Tibial nerve (tissue), 4 donors: ENCODE measurements at regions not wholly inside any gene's neighbourhood (a gene's known extent, or its start where the extent isn't known, plus 50 kb on each side); places are given as distances from the start of the nearest gene placed in this dataset.

Source experiments
- DNase-seq, 2 donors: peaks; one replicate each; pipeline ENCODE4 v3.0.0-alpha.2; 2019; ENCODE audit warnings: low spot score in 2 of 2
- H3K27ac ChIP-seq, 4 donors: fragments of 200-600 bp; sonication (generic) in 3 of 4; one replicate each; pipeline ENCODE4 v1.5.1; 2017 to 2019; ENCODE audit warnings: mild to moderate bottlenecking in 1 of 4
- H3K27me3 ChIP-seq, 2 donors: fragments of 200-600 bp; sonication (generic) in 1 of 2; one replicate each; pipeline versions ENCODE4 v1.5.1 to v1.6.0; 2017 to 2019
- H3K36me3 ChIP-seq, 3 donors: fragments of 200-600 bp; sonication (generic); one replicate each; pipeline ENCODE4 v1.5.1; 2018 to 2019
- H3K4me1 ChIP-seq, 4 donors: fragments of 200-600 bp; sonication (generic) in 3 of 4; one replicate each; pipeline ENCODE4 v1.5.1; 2017 to 2019
- H3K4me3 ChIP-seq, 4 donors: fragments of 200-600 bp; sonication (generic) in 3 of 4; one replicate each; pipeline ENCODE4 v1.5.1; 2017 to 2019; ENCODE audit warnings: mild to moderate bottlenecking in 1 of 4, moderate library complexity in 1 of 4
- H3K9me3 ChIP-seq, 4 donors: fragments of 200-600 bp; sonication (generic) in 3 of 4; one replicate each; pipeline ENCODE4 v1.5.1; 2017 to 2019
- EP300 ChIP-seq, 2 donors: sonication (generic); formaldehyde crosslinking; IDR thresholded peaks; one replicate each; pipeline ENCODE4 v1.6.1; 2017; ENCODE audit warnings: antibody characterized with exemption in 2 of 2, mild to moderate bottlenecking in 1 of 2
- POLR2A ChIP-seq, 2 donors: fragments of 450-650 bp; IDR thresholded peaks; one replicate each; pipeline ENCODE4 v1.6.1; 2017; ENCODE audit warnings: antibody characterized with exemption in 2 of 2, mild to moderate bottlenecking in 2 of 2, moderate library complexity in 2 of 2
- WGBS, 2 donors: methylation state at CpG; one replicate each; pipeline ENCODE4 v1.1.5; 2018; 5-methylcytosine and 5-hydroxymethylcytosine counted together
- TF ChIP-seq, protein P1 (sequence below), 5 experiments: fragments of 200-600 bp in 3 of 5; fragments of 450-650 bp in 2 of 5; sonication (generic) in 3 of 5; IDR thresholded peaks; one replicate each; pipeline ENCODE4 v1.5.1; 2016 to 2019; ENCODE audit warnings: antibody characterized with exemption in 5 of 5, mild to moderate bottlenecking in 3 of 5, moderate library complexity in 2 of 5

DNA sequence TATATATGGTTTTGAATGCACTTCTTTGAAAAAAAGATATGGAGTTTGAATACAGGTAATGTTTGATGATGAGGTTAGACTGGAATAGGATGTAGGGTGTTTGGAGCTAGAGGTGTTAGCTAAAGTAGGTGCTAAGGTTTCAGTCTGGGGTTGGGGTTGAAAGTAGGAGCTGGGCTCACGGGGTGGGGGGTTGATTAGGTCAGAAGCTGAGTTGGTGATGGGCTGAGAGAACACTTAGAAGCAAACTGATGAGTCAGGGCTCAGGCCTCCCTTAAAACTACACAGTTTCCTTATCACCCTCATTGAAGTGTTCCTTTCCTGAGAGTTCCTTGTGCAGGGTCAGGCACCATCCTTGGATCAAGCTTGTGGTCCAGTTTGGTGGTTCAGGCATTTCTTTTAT lies 308.8 kb upstream of the ADAMTS16 start:
- H3K4me1 ChIP-seq, result no peaks in the 10 kb centered on the region
- 49 to 58% methylated on average over 1 of the region's 1 CpG for WGBS, 2 donors
- H3K9me3 ChIP-seq, result no peaks in the 10 kb centered on the region
- TF ChIP-seq, protein P1, sequence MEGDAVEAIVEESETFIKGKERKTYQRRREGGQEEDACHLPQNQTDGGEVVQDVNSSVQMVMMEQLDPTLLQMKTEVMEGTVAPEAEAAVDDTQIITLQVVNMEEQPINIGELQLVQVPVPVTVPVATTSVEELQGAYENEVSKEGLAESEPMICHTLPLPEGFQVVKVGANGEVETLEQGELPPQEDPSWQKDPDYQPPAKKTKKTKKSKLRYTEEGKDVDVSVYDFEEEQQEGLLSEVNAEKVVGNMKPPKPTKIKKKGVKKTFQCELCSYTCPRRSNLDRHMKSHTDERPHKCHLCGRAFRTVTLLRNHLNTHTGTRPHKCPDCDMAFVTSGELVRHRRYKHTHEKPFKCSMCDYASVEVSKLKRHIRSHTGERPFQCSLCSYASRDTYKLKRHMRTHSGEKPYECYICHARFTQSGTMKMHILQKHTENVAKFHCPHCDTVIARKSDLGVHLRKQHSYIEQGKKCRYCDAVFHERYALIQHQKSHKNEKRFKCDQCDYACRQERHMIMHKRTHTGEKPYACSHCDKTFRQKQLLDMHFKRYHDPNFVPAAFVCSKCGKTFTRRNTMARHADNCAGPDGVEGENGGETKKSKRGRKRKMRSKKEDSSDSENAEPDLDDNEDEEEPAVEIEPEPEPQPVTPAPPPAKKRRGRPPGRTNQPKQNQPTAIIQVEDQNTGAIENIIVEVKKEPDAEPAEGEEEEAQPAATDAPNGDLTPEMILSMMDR (IDR thresholded peaks at IDR 0.05), result no peak
- TF ChIP-seq EP300 (IDR thresholded peaks at IDR 0.05), result no peak
- TF ChIP-seq POLR2A (IDR thresholded peaks at IDR 0.05), result no peak
- H3K27ac ChIP-seq, result no peak overlapping the region
- H3K4me3 ChIP-seq, result no peak overlapping the region
- no peaks in the 10 kb centered on the region for H3K36me3 ChIP-seq
- DNase-seq, result no peak
- H3K27me3 ChIP-seq, result no peaks in the 10 kb centered on the region

DNA sequence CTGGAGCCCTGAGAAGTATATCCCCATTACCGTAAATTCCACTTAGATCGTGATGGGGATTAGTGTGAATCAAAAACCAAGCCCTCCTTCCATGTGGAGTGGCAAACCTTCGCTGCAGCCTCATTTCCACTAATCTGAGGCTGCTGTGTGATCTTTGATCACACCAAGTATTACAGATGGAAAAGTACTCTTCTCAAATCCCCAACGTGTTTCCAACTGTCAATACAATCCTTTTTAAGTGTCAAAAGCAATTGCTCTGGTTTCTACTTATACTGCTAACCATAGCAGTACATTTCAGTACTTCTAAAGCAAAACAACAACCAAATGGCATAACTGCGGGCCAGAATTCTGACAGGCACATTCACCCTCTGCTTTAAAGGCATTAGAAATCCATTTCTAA lies 307.7 kb upstream of the ADAMTS16 start:
- DNase-seq, result no peak
- no peaks in the 10 kb centered on the region for H3K4me1 ChIP-seq
- no peaks in the 10 kb centered on the region for H3K9me3 ChIP-seq
- no peak overlapping the region for H3K4me3 ChIP-seq
- H3K36me3 ChIP-seq, result no peaks in the 10 kb centered on the region
- no peak overlapping the region for H3K27ac ChIP-seq
- TF ChIP-seq EP300 (IDR thresholded peaks at IDR 0.05), result no peak
- no peak for TF ChIP-seq POLR2A (IDR thresholded peaks at IDR 0.05)
- TF ChIP-seq, protein P1 (IDR thresholded peaks at IDR 0.05), result no peak
- H3K27me3 ChIP-seq, result no peaks in the 10 kb centered on the region
- WGBS, 2 donors, result 57 to 58% methylated on average over 5 of the region's 5 CpGs

- H3K36me3 ChIP-seq, result no peaks in the 10 kb centered on the region
- WGBS, 2 donors, result 64 to 77% methylated on average over 4 of the region's 4 CpGs
- no peaks in the 10 kb centered on the region for H3K4me1 ChIP-seq
- H3K27me3 ChIP-seq, result no peaks in the 10 kb centered on the region
- no peak for DNase-seq
- TF ChIP-seq, protein P1 (IDR thresholded peaks at IDR 0.05), result no peak
- TF ChIP-seq POLR2A (IDR thresholded peaks at IDR 0.05) (no peak), EP300 (IDR thresholded peaks at IDR 0.05) (no peak)
- H3K27ac ChIP-seq, result no peak overlapping the region
- no peaks in the 10 kb centered on the region for H3K9me3 ChIP-seq
- no peak overlapping the region for H3K4me3 ChIP-seq
These were observed 306.9 kb upstream of the ADAMTS16 start for GRCh38 chr5:4833104-4833738.

DNA sequence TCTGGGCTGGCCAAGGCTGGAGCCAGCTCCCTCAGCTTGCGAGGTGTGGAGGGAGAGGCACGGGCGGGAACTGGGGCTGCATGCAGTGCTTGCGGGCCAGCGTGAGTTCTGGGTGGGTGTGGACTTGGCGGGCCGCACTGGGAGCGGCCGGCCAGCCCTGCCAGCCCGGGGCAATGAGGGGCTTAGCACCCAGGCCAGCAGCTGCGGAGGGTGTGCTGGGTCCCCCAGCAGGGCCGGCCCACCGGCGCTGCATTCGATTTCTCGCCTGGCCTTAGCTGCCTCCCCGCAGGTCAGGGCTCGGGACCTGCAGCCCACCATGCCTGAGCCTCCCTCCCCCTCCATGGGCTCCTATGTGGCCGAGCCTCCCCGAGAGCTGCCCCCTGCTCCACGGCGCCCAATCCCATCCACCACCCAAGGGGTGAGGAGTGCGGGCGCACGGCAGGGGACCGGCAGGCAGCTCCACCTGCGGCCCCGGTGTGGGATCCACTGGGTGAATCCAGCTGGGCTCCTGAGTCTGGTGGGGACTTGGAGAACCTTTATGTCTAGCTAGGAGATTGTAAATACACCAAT lies 302.6 kb upstream of the ADAMTS16 start:
- DNase-seq, result no peak
- Histone ChIP-seq H3K9me3 (peaks cover 0 to 3% (median 0%) of the 10 kb centered on the region in 4 donors), H3K4me1 (no peaks in the 10 kb centered on the region), H3K36me3 (no peaks in the 10 kb centered on the region), H3K27me3 (no peaks in the 10 kb centered on the region), H3K4me3 (no peak overlapping the region), H3K27ac (no peak overlapping the region)
- TF ChIP-seq EP300 (IDR thresholded peaks at IDR 0.05) (no peak), POLR2A (IDR thresholded peaks at IDR 0.05) (no peak)
- TF ChIP-seq, protein P1 (IDR thresholded peaks at IDR 0.05), result no peak
- 95 to 100% methylated on average over 1 to 24 of the region's 28 CpGs for WGBS, 2 donors

- Histone ChIP-seq H3K9me3 (peaks cover 0 to under 1% (median 0%) of the 10 kb centered on the region in 4 donors), H3K36me3 (no peaks in the 10 kb centered on the region), H3K4me1 (no peaks in the 10 kb centered on the region), H3K27ac (no peak overlapping the region), H3K27me3 (no peaks in the 10 kb centered on the region), H3K4me3 (no peak overlapping the region)
- WGBS, 2 donors, result 78 to 88% methylated on average over 3 of the region's 3 CpGs
- DNase-seq, result no peak
- TF ChIP-seq EP300 (IDR thresholded peaks at IDR 0.05), result no peak
- TF ChIP-seq POLR2A (IDR thresholded peaks at IDR 0.05), result no peak
- TF ChIP-seq, protein P1 (IDR thresholded peaks at IDR 0.05), result no peak
These were observed 294.9 kb upstream of the ADAMTS16 start for GRCh38 chr5:4845221-4845620.
